AG08396 (cell line): ENCODE measurements at regions not wholly inside any gene's neighbourhood (a gene's known extent, or its start where the extent isn't known, plus 50 kb on each side); places are given as distances from the start of the nearest gene placed in this dataset.

Source experiments
- DNase-seq: peaks from one replicate; pipeline ENCODE4 v3.0.0; 2012; ENCODE audit warnings: low spot score, mixed read lengths

- no peak for DNase-seq
Measured at GRCh38 chr4:160835789-160836188, 1328.0 kb downstream of the FSTL5 start.

GRCh38 chr4:160836431-160836830 is 1327.4 kb downstream of the FSTL5 start:
- DNase-seq: no peak

- DNase-seq: no peak
Measured at GRCh38 chr4:160846121-160846520, 1317.7 kb downstream of the FSTL5 start.

GRCh38 chr4:160847228-160847627 is 1316.6 kb downstream of the FSTL5 start:
- no peak for DNase-seq

GRCh38 chr4:160848489-160848888 is 1315.3 kb downstream of the FSTL5 start:
- DNase-seq: no peak

- DNase-seq: no peak
Measured at GRCh38 chr4:160848901-160849760, 1314.7 kb downstream of the FSTL5 start.

GRCh38 chr4:160864253-160864652 is 1299.5 kb downstream of the FSTL5 start:
- DNase-seq: no peak

GRCh38 chr4:160869899-160870298 is 1293.9 kb downstream of the FSTL5 start:
- no peak for DNase-seq

GRCh38 chr4:160872491-160872890 is 1291.3 kb downstream of the FSTL5 start:
- DNase-seq: no peak

- DNase-seq: no peak
Measured at GRCh38 chr4:160877087-160877790, 1286.6 kb downstream of the FSTL5 start.

- DNase-seq: no peak
Measured at GRCh38 chr4:160880180-160880579, 1283.6 kb downstream of the FSTL5 start.

GRCh38 chr4:160887668-160888067 is 1276.1 kb downstream of the FSTL5 start:
- no peak for DNase-seq

GRCh38 chr4:160894128-160894527 is 1269.7 kb downstream of the FSTL5 start:
- no peak for DNase-seq

- DNase-seq: no peak
Measured at GRCh38 chr4:160894809-160895208, 1269.0 kb downstream of the FSTL5 start.

GRCh38 chr4:160927311-160927710 is 1236.5 kb downstream of the FSTL5 start:
- no peak for DNase-seq

- no peak for DNase-seq
Measured at GRCh38 chr4:160928482-160928881, 1235.3 kb downstream of the FSTL5 start.

- no peak for DNase-seq
Measured at GRCh38 chr4:160947653-160948052, 1216.1 kb downstream of the FSTL5 start.

- DNase-seq: no peak
Measured at GRCh38 chr4:160956875-160957274, 1206.9 kb downstream of the FSTL5 start.

GRCh38 chr4:160969925-160970324 is 1193.9 kb downstream of the FSTL5 start:
- DNase-seq: no peak

GRCh38 chr4:160980091-160980490 is 1183.7 kb downstream of the FSTL5 start:
- no peak for DNase-seq

GRCh38 chr4:160981083-160981482 is 1182.7 kb downstream of the FSTL5 start:
- DNase-seq: no peak

GRCh38 chr4:160983035-160983434 is 1180.8 kb downstream of the FSTL5 start:
- no peak for DNase-seq

- DNase-seq: no peak
Measured at GRCh38 chr4:161002386-161002785, 1161.4 kb downstream of the FSTL5 start.
